ENCODE measurements at regions not wholly inside any gene's neighbourhood (a gene's known extent, or its start where the extent isn't known, plus 50 kb on each side); places are given as distances from the start of the nearest gene placed in this dataset.

- Histone ChIP-seq H3K4me1 (no peaks in the 10 kb centered on the region), H3K27me3 (no peaks in the 10 kb centered on the region), H3K27ac (no peak overlapping the region), H3K36me3 (no peaks in the 10 kb centered on the region), H3K9me3 (no peaks in the 10 kb centered on the region), H3K4me3 (no peak overlapping the region)
- intact Hi-C loops (cut with DNase I; ENCODE audit: low total_unique reads): no loop called here
- WGBS, 5 donors: 61 to 84% (median 75%) methylated on average over 2 of the region's 2 CpGs
- no peak for TF ChIP-seq POLR2A (IDR thresholded peaks at IDR 0.05)
- TF ChIP-seq, protein P1, sequence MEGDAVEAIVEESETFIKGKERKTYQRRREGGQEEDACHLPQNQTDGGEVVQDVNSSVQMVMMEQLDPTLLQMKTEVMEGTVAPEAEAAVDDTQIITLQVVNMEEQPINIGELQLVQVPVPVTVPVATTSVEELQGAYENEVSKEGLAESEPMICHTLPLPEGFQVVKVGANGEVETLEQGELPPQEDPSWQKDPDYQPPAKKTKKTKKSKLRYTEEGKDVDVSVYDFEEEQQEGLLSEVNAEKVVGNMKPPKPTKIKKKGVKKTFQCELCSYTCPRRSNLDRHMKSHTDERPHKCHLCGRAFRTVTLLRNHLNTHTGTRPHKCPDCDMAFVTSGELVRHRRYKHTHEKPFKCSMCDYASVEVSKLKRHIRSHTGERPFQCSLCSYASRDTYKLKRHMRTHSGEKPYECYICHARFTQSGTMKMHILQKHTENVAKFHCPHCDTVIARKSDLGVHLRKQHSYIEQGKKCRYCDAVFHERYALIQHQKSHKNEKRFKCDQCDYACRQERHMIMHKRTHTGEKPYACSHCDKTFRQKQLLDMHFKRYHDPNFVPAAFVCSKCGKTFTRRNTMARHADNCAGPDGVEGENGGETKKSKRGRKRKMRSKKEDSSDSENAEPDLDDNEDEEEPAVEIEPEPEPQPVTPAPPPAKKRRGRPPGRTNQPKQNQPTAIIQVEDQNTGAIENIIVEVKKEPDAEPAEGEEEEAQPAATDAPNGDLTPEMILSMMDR (IDR thresholded peaks at IDR 0.05): no peak
- no peak for TF ChIP-seq POLR2AphosphoS5 (IDR thresholded peaks at IDR 0.05)
- DNase-seq: peak in 1 of 2 donors; percentile 2
These were observed 881.8 kb downstream of the SLC4A3 start for GRCh38 chr2:220509096-220509757.

DNA sequence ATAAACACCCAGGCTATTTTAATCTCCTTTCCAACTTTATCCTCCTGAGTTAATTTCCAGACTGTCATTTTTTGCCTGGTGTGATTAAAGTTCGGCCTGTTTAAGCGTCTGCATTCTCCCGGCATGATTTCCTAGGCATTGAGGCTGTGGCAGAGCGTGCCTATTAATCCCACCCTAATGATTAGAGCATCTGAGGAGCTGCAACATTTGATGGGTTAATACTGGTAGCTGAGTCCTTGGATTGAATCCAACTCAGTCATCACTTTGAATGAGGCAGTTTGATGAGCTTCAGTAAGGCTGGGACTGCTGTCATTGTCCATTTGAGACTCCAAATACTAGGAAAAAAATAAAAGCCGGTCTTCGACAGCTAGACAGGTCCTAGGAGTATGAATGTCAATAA is 882.5 kb downstream of the SLC4A3 start:
- TF ChIP-seq EP300 (IDR thresholded peaks at IDR 0.05) (no peak), POLR2AphosphoS5 (IDR thresholded peaks at IDR 0.05) (no peak), POLR2A (IDR thresholded peaks at IDR 0.05) (no peak)
- TF ChIP-seq, protein P1 (IDR thresholded peaks at IDR 0.05): no peak
- no peak overlapping the region for H3K4me3 ChIP-seq
- 69 to 83% (median 77%) methylated on average over 6 of the region's 6 CpGs for whole genome bisulfite sequencing, 5 donors
- H3K27me3 ChIP-seq: no peaks in the 10 kb centered on the region
- H3K9me3 ChIP-seq: no peaks in the 10 kb centered on the region
- H3K27ac ChIP-seq: no peak overlapping the region
- intact Hi-C loops (cut with DNase I; ENCODE audit: low total_unique reads): no loop called here
- DNase-seq: no peak
- H3K36me3 ChIP-seq: no peaks in the 10 kb centered on the region
- no peaks in the 10 kb centered on the region for H3K4me1 ChIP-seq

DNA sequence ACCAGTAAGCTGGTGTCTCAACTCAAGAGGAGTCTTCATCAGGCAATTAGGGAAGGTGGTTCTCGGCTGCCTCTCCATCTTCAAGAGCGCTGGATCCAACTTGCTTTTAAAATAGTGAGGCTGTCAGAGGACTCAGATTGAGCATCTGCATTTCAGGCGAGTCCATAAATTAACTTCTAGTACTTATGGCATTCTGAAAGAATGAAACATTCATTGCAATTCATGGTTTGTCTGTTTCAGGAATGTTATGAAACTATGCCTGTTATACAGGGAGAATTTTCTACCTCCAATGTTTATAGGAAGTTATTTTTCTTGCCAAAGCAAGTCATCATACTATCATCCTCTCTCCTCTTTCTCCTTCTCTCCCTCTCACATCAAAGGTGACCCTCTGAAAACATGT is 883.2 kb downstream of the SLC4A3 start:
- DNase-seq: no peak
- no peak for TF ChIP-seq EP300 (IDR thresholded peaks at IDR 0.05)
- no peak for TF ChIP-seq POLR2AphosphoS5 (IDR thresholded peaks at IDR 0.05)
- Histone ChIP-seq H3K4me3 (no peak overlapping the region), H3K9me3 (no peaks in the 10 kb centered on the region), H3K4me1 (no peaks in the 10 kb centered on the region), H3K27me3 (no peaks in the 10 kb centered on the region), H3K36me3 (no peaks in the 10 kb centered on the region), H3K27ac (no peak overlapping the region)
- WGBS, 5 donors: 85 to 96% (median 89%) methylated on average over 3 of the region's 3 CpGs
- intact Hi-C loops (cut with DNase I; ENCODE audit: low total_unique reads): no loop called here

DNA sequence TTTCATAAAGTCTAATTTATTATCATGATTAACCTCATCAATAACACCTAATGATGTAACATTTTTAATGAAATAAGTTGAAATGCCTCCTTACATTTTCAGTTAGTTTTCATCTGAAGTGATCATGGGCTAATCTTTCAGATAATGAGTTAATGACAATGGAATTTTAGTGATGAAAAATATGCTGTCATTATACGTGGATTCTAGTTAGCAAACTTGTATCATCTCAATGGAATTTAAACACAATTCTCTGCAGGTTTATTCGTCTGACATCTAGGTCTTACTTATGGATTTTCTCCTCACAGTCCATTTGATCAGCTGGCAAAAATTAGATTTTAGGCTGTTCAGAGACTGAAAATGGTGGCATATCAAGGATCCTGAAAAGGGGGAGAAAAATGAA is 885.0 kb downstream of the SLC4A3 start:
- intact Hi-C loops (cut with DNase I; ENCODE audit: low total_unique reads): no loop called here

More for the DNA sequence above, 885.0 kb downstream of the SLC4A3 start:
- Histone ChIP-seq H3K27ac (no peak overlapping the region), H3K36me3 (no peaks in the 10 kb centered on the region), H3K4me3 (no peak overlapping the region), H3K27me3 (no peaks in the 10 kb centered on the region), H3K9me3 (no peaks in the 10 kb centered on the region), H3K4me1 (no peaks in the 10 kb centered on the region)
- 49 to 66% (median 57%) methylated on average over 2 of the region's 2 CpGs for WGBS, 5 donors
- TF ChIP-seq, protein P1 (IDR thresholded peaks at IDR 0.05): no peak
- TF ChIP-seq POLR2AphosphoS5 (IDR thresholded peaks at IDR 0.05) (no peak), POLR2A (IDR thresholded peaks at IDR 0.05) (no peak), EP300 (IDR thresholded peaks at IDR 0.05) (no peak)
- DNase-seq: no peak
